HG03280 (cell line): ENCODE measurements at regions not wholly inside any gene's neighbourhood (a gene's known extent, or its start where the extent isn't known, plus 50 kb on each side); places are given as distances from the start of the nearest gene placed in this dataset.

Experiments
- ATAC-seq: cut with Tn5 transposase; IDR thresholded peaks from one replicate; pipeline ENCODE4 v1.9.1; 2021; ENCODE audit warnings: mild to moderate bottlenecking, moderate library complexity; ENCODE audit not compliant: unreplicated experiment

DNA sequence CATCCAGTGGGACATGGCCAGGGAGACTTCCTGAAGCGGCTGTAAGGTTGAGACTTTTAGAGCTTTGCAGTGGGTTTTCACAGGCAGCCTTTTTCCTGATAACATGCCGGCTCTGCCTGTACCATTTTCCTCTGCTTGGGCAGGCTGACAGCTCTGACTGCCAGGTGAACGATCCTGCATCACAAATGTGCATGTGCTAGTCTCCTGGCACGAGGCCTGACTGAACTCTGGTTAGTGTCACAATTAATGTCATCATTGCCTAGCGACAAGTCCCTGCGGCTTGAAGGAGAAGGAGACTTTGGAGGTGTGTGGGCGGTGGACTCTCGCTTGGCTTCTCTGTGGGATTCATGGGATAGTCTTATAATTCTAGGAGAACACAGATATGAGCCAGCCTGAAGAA lies 783.6 kb upstream of the TSPY4 start:
- no peak for ATAC-seq

GRCh38 chrY:8561385-8561784 lies 775.9 kb upstream of the TSPY4 start:
- ATAC-seq, result no peak

DNA sequence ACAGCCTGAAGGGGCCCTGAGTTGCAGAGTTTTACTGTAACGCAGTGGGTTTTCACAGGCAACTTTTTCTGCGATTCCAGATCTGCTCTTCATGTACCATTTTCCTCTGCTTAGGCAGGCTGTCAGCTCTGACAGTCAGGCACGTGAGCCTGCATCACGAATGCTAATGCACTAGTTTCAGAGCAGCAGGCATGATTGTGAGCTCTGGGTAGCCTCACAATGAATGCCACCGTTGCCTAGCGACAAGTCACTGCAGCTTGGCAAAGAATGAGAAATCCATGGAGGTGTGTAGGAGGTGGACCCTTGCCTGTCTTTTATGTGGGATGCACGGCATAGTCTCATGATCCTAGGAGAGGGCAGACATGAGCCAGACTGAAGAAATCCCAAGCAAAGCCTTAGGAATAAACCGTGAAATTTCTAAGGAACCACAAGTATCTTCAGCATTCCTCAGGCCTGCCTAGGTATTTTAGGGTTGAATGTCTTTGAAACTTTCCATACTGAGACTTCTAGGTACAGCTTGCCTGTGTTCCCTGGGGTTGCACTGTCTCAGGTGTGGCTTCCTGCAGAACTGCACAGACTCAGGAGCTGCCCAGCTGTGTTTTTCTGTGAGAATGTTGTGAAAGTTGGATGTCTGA lies 774.7 kb upstream of the TSPY4 start:
- no peak for ATAC-seq

DNA sequence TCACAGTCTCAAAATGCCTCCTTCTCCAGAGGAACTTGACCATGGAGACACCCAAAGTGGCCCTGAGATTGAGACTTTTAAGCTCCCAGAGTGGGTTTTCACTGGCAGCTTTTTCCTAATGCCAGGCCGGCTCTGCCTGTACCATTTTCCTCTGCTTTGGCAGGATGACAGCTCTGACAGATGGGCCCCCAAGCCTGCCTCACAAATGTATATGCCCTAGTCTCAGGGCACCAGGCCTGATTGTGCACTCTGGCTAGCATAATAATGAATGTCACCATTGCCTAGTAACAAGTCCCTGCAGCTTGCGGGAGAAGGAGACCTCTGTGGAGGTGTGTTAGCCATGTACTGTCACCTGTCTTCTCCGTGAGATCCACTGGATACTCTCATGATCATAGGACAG lies 772.8 kb upstream of the TSPY4 start:
- ATAC-seq, result no peak

DNA sequence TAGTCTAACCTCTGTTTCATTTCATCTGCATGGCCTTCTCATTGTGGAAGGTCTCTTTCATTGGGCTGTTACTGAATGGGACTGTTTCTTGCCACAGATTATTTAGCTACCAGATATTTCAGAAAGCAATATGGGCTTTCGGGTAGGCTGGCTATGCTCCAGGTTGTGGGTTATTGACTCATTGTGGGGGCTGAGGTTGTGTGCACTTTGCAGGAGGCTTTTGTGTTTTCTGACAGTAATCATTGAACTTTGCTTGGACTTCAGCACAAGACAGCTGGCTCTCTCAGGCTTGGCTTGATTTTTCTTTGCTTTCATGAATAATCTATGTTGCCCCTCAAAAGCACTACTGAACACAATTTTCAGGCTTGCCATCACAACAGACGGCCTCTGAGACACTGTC lies 771.1 kb upstream of the TSPY4 start:
- no peak for ATAC-seq

GRCh38 chrY:8570384-8570783 lies 766.9 kb upstream of the TSPY4 start:
- ATAC-seq, result no peak

- ATAC-seq, result no peak
Measured at GRCh38 chrY:8572916-8573315, 764.3 kb upstream of the TSPY4 start.

DNA sequence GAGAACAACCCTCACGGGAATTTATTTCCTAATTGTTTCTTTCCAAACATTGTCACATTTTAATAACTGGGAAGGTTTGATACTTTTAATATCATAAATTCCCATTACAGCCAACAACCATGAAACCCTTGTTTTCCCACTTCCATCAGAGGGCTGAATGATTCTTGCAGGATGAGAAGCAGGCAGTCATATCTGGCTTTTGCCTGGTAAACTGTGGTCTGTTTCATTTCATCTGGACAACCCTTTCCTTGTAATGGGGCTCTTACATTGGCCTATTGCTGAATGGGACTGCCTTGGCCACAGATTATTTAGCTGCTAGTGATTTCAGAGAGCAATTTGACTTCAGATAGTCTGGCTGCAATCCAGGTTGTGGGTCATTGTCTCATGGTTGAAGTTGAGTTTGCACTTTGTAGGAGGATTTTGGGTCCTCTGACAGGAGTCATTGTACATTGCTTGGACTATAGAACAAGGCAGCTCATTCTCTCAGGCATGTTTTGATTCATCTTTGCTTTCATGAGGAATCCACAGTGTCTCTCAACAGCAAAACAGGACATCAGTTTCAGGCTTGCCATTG lies 754.9 kb upstream of the TSPY4 start:
- no peak for ATAC-seq

DNA sequence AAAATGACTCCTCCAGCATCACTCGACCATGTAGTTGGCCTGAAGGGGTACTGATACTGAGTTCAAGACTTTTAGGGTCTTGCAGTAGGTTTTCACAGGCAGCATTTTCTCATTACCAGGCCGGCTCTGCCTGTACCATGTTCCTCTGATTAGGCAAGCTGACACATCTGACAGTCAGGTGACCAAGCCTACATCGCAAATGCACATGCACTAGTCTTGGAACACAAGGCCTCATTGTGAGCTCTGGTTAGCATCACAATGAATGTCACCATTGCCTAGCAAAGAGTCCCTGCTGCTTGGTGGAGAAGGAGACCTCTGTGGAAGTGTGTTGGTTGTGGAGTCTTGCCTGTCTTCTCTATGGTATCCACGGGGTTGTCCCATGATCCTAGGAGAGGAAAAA lies 754.1 kb upstream of the TSPY4 start:
- ATAC-seq, result no peak

GRCh38 chrY:8590641-8591040 lies 746.6 kb upstream of the TSPY4 start:
- ATAC-seq, result no peak

- ATAC-seq, result no peak
Measured at GRCh38 chrY:8591821-8592516, 745.3 kb upstream of the TSPY4 start.

- ATAC-seq, result no peak
Measured at GRCh38 chrY:8594657-8595056, 742.6 kb upstream of the TSPY4 start.

GRCh38 chrY:8599141-8599540 lies 738.1 kb upstream of the TSPY4 start:
- no peak for ATAC-seq

DNA sequence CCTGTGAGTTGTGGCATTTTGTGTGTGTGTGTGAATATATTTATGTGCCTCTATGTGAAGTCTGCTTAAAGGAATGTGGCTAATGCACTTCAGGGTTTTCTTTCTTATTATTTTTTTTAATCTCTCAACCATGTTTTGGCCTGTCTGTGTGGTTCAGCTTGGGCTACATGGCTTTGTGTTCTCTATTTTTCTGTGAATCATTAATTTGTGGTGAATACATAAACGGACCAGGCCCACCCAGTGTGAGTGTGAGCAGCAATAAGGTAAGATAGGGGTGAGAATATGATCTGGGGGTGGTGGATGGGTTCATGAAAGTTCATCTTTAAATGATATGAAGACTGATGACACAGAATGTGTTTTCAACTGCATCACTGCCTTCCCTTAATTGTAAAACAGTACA lies 726.6 kb upstream of the TSPY4 start:
- no peak for ATAC-seq

DNA sequence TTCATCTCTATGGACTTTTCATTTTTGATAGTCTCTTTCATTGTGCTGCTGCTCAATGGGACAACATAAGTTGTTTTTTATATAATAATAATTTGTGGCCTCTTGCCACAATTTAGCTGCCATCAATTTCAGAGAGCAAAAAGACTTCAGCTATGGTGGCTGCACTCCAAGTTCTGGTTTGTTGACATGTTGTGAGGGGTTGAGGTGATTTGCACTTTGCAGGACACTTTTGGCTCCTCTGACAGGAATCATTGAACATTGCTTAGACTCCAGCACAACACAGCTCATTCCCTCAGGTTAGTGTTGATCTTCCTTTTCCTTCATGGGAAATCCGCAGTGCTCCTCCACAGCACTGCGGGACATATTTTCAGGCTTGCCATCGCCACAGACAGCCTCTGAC lies 725.4 kb upstream of the TSPY4 start:
- ATAC-seq, result no peak

DNA sequence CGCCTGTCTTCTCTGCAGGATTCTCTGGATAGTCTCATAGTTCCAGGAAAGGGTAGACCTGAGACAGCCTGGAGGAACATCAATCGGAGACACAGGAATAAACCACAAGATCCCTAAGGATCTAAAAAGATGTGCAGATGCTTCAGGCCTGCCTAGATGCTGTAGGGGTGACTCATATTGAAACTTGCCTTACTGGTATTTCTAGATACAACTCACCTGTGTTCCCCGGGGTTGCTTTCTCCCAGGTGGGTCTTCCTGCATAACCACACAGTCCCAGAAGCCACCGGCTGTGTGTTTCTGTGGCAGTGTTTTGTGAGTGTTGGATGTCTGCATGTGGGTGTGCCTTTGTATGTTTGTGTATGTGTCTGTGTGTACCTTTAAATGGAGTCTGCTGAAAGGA lies 719.0 kb upstream of the TSPY4 start:
- ATAC-seq, result no peak

DNA sequence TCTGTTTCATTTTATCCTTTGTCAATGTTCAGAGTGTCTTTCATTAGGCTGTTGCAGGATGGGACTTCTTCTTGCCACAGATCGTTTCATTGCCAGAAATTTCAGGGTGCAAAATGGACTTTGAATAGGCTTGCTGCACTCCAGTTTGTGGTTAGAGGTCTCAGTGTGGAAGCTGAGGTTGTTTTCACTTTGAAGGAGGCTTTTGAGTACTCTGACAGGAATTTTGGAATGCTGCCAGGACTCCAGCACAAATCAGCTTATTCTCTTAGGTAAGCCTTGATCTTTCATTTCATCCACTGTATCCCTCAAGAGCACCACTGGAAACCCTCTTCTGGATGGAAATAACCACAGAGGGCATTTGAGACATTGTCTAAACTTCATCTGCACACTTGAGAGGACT lies 715.1 kb upstream of the TSPY4 start:
- ATAC-seq, result no peak

DNA sequence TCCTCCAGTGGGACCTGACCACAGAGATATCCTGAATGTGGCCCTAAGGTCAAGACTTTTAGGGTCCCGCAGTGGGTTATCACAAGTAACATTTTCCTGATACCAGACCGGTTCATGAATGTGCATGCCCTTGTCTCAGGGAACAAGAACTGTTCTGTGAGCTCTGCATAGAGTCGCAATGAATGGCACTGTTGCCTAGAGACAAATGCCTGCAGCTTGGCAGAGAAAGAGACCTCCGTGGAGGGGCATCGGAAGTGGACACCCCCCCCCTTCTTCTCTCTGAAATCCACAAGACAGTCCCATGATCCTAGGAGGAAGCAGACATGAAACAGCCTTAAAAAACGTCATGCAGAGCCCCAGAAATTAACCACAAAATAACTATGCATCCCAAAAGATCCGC lies 714.4 kb upstream of the TSPY4 start:
- ATAC-seq, result no peak

DNA sequence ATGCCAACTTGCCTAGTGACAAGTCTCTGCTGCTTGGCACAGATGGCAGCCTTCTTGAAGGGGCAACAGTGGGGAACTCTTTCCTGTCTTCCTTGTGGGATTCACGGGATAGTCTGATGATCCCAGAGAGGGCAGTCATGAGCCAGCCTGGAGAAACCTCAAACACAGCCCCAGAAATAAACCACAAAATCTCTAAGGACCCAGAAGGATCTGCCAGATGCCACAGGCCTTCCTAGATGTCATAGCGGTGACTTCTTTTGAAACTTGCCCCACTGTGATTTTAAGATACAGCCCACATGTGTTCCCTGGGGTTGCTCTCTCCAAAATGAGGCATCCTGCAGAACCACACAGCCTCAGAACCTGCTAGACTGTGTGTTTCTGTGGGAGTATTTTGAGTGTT lies 707.6 kb upstream of the TSPY4 start:
- no peak for ATAC-seq

DNA sequence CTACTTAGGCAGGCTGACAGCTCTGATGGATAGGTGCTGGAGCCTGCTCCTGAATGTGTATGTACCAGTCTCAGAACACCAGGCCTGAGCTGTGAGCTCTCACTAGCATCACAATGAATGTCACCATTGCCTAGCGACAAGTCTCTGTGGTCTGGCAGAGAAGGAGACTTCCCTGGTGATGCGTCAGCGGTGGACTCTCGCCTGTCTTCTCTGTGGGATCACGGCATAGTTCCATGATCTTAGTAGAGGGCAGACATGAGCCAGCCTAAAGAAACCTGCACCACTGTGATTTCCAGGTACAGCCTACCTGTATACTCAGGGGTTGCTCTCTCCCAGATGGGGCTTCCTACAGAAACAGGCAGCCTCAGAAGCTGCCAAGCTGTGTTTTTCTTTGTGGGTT lies 699.2 kb upstream of the TSPY4 start:
- ATAC-seq, result no peak

- no peak for ATAC-seq
Measured at GRCh38 chrY:8644926-8645325, 692.3 kb upstream of the TSPY4 start.

- no peak for ATAC-seq
Measured at GRCh38 chrY:8652445-8652844, 684.8 kb upstream of the TSPY4 start.

DNA sequence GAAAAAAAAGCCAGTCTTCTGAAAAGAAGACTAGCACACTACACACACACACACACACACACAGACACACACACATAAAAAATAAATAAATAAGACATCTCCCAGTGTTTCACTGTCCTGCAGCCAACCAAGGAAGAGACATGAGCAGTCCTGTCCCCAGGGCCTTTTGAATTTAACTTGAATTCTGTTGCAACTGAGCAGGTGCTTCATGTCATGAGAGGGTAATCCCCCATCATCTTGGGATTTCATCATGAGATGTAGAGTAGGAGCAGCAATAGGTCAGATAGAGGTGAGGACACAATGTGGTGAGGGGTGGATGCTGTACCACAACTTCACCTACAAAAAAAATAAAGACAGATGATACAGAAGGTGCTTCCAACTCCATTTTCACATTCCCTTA lies 682.2 kb upstream of the TSPY4 start:
- ATAC-seq, result no peak
